GM12875 (cell line): ENCODE measurements at regions not wholly inside any gene's neighbourhood (a gene's known extent, or its start where the extent isn't known, plus 50 kb on each side); places are given as distances from the start of the nearest gene placed in this dataset.
"Not testable (repeated sequence)": the region's sequence is repeated elsewhere in the genome, so short reads cannot be mapped to it uniquely, and the experiment has no call there.

Experiments
- H3K4me3 ChIP-seq: one replicate; pipeline ENCODE4 v1.5.1; 2011; ENCODE audit warnings: low read depth, low read length, control low read depth
- CTCF ChIP-seq: IDR thresholded peaks from 2 replicates; pipeline ENCODE4 v1.5.1; 2011; ENCODE audit warnings: low read depth, mild to moderate bottlenecking, control low read depth, inconsistent platforms, low read length, moderate library complexity, borderline replicate concordance; ENCODE audit not compliant: insufficient read depth

GRCh38 chr2:182506606-182507005 is 79.8 kb upstream of the PDE1A start:
- no peak overlapping the region for H3K4me3 ChIP-seq
- no peak for TF ChIP-seq CTCF

- not testable (repeated sequence) for H3K4me3 ChIP-seq
Observed at GRCh38 chr2:182508583-182508982, 81.7 kb upstream of the PDE1A start.

- H3K4me3 ChIP-seq, result no peak overlapping the region
- no peak for TF ChIP-seq CTCF
Observed at GRCh38 chr2:182509216-182509615, 82.4 kb upstream of the PDE1A start.

- H3K4me3 ChIP-seq, result no peak overlapping the region
- no peak for TF ChIP-seq CTCF
Observed at GRCh38 chr2:182521453-182522404, 94.9 kb upstream of the PDE1A start.

- no peak for TF ChIP-seq CTCF
- no peak overlapping the region for H3K4me3 ChIP-seq
Observed at GRCh38 chr2:182522405-182522896, 95.6 kb upstream of the PDE1A start.

GRCh38 chr2:182522972-182523473 is 96.2 kb upstream of the PDE1A start:
- no peak for TF ChIP-seq CTCF
- H3K4me3 ChIP-seq, result no peak overlapping the region

- no peak for TF ChIP-seq CTCF
- no peak overlapping the region for H3K4me3 ChIP-seq
Observed at GRCh38 chr2:182530636-182531035, 103.8 kb upstream of the PDE1A start.
